Heart left ventricle (tissue), 16 donors: ENCODE measurements at regions not wholly inside any gene's neighbourhood (a gene's known extent, or its start where the extent isn't known, plus 50 kb on each side); places are given as distances from the start of the nearest gene placed in this dataset.

Source experiments
- ATAC-seq, 4 donors: fragments of 200-7000 bp; cut with Tn5 transposase; one replicate each; pipeline ENCODE4 v1.9.1; 2020 to 2022; ENCODE audit warnings: moderate library complexity in 4 of 4, mild to moderate bottlenecking in 3 of 4, moderate number of reproducible peaks in 1 of 4
- DNase-seq, 5 donors: peaks; one replicate each; pipeline ENCODE4 v3.0.0-alpha.2; 2020
- H3K27ac ChIP-seq, 12 donors: fragments of 200-600 bp; sonication (generic) in 4 of 12; one replicate each; pipeline versions ENCODE4 v1.5.0 to v1.8.0; 2016 to 2022; ENCODE audit warnings: mild to moderate bottlenecking in 2 of 12
- H3K27me3 ChIP-seq, 9 donors: fragments of 200-600 bp; sonication (generic) in 2 of 9; one replicate each; pipeline versions ENCODE4 v1.5.1 to v1.8.0; 2016 to 2022; ENCODE audit warnings: mild to moderate bottlenecking in 3 of 9
- H3K36me3 ChIP-seq, 9 donors: fragments of 200-600 bp; sonication (generic) in 2 of 9; one replicate each; pipeline versions ENCODE4 v1.5.0 to v1.8.0; 2018 to 2022; ENCODE audit warnings: mild to moderate bottlenecking in 2 of 9
- H3K4me1 ChIP-seq, 12 donors: fragments of 200-600 bp; sonication (generic) in 4 of 12; one replicate each; pipeline versions ENCODE4 v1.5.0 to v1.8.0; 2016 to 2022; ENCODE audit warnings: mild to moderate bottlenecking in 3 of 12
- H3K4me3 ChIP-seq, 12 donors: fragments of 200-600 bp; sonication (generic) in 4 of 12; one replicate each; pipeline versions ENCODE4 v1.5.0 to v1.8.0; 2017 to 2022; ENCODE audit warnings: mild to moderate bottlenecking in 9 of 12, moderate library complexity in 4 of 12
- H3K9me3 ChIP-seq, 12 donors: fragments of 200-600 bp; sonication (generic) in 4 of 12; one replicate each; pipeline versions ENCODE4 v1.5.0 to v1.8.0; 2016 to 2022; ENCODE audit warnings: mild to moderate bottlenecking in 1 of 12
- POLR2A ChIP-seq, 2 donors: fragments of 450-650 bp; IDR thresholded peaks; one replicate each; pipeline ENCODE4 v1.6.1; 2017; ENCODE audit warnings: antibody characterized with exemption in 2 of 2, mild to moderate bottlenecking in 2 of 2, moderate library complexity in 2 of 2
- WGBS, 4 donors: extraction: QIAGEN DNeasy Blood & Tissue Kit in 2 of 4; methylation state at CpG; one replicate each; pipeline versions ENCODE4 v1.1.5 to v1.1.7; 2013 to 2018; 5-methylcytosine and 5-hydroxymethylcytosine counted together
- intact Hi-C, 10 donors: fragments of 100-400 bp; cut with DNase I; formaldehyde crosslinking; loops; one replicate each; pipeline versions ENCODE4 v1.11.1 to v1.14.2; 2022
- TF ChIP-seq, protein P1 (sequence below), 12 donors: fragments of 200-600 bp; sonication (generic) in 4 of 12; IDR thresholded peaks; one replicate each; pipeline versions ENCODE4 v1.5.0 to v1.8.0; 2018 to 2022; ENCODE audit warnings: antibody characterized with exemption in 12 of 12, mild to moderate bottlenecking in 5 of 12
- donor health status: ischemic (EF 13 %, LVEDD 7.1; RV severe dilation, severe dysfunction).
- donor health status: healthy with polysubstance abuse.
- donor health status: DM: no; HTN: yes; CAD: no.
- donor health status: DM: no; HTN: no; CAD: no.
- donor health status: ischemic (EF 25% LVEDD 6.9; RV normal size, moderate dysfunction).
- donor health status: ischemic (EF 25% LVEDD 5.7; RV mildly dilated, moderate dysfunction).
- donor health status: healthy.
- donor health status: DM: yes; HTN: yes; CAD: no.
- donor health status: ischemic (EF 35%, LVEDD 5.7; RV mildly dilated, moderate dysfunction).
- donor health status: nonischemic (EF 11% LVEDD 7.7; RV severe dilation, severe dysfunction).
- donor health status: DM: yes; HTN: yes; CAD: no.
- donor health status: PGD.
- donor health status: ischemic (EF 29% LVEDD 5.4; RV normal size, mild dysfunction).
- donor health status: nonischemic (EF 23%, LVEDD 6.1; RV moderate dilation, normal function).

DNA sequence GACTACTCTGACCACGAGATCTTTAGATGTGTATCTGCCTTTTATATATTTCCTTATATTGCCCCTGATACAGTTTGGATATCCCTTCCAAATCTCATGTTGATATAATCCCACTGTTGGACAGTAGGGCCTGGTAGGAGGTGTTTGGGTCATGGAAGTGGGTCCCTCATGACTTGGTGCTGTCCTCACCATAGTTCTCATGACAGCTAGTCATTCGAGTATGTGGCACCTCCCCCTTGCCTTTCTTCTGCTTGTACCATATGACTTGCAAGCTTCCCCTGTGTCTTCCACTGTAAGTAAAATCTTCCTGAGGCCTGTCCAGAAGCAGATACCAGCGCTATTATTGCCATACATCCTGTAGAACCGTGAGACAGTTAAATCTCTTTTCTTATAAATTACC, 145.3 kb downstream of the ZNF518B start:
- Histone ChIP-seq H3K9me3 (no peaks in the 10 kb centered on the region), H3K4me3 (no peak overlapping the region), H3K4me1 (no peaks in the 10 kb centered on the region), H3K27ac (no peak overlapping the region), H3K36me3 (no peaks in the 10 kb centered on the region), H3K27me3 (no peaks in the 10 kb centered on the region)
- DNase-seq (no peak), ATAC-seq (no peak)
- intact Hi-C loops = no loop called here
- no peak for TF ChIP-seq POLR2A (IDR thresholded peaks at IDR 0.05)
- TF ChIP-seq, protein P1, sequence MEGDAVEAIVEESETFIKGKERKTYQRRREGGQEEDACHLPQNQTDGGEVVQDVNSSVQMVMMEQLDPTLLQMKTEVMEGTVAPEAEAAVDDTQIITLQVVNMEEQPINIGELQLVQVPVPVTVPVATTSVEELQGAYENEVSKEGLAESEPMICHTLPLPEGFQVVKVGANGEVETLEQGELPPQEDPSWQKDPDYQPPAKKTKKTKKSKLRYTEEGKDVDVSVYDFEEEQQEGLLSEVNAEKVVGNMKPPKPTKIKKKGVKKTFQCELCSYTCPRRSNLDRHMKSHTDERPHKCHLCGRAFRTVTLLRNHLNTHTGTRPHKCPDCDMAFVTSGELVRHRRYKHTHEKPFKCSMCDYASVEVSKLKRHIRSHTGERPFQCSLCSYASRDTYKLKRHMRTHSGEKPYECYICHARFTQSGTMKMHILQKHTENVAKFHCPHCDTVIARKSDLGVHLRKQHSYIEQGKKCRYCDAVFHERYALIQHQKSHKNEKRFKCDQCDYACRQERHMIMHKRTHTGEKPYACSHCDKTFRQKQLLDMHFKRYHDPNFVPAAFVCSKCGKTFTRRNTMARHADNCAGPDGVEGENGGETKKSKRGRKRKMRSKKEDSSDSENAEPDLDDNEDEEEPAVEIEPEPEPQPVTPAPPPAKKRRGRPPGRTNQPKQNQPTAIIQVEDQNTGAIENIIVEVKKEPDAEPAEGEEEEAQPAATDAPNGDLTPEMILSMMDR (IDR thresholded peaks at IDR 0.05) = no peak
- WGBS, 4 donors = 69 to 85% (median 74%) methylated on average over 4 of the region's 4 CpGs

DNA sequence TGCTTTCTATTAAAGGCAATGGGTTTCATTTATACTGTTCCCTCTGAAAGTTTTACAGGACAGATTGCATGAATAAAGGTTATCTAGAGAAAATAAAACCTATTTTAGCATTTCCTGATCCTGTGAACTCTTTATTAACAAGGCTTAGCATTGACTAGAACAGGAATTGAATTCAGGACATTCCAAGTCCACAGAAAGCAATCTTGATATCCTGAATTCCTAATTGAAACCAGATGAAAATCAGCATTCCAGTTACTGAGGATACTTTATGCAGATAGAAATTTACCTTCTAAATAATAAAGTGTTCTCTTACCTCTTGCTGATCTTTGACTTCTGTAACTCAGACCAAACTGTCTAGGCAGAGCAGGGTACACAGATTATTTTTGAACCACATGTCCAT, 151.4 kb downstream of the ZNF518B start:
- no peak for DNase-seq
- Histone ChIP-seq H3K27ac (no peak overlapping the region), H3K4me1 (no peaks in the 10 kb centered on the region), H3K9me3 (no peaks in the 10 kb centered on the region), H3K36me3 (no peaks in the 10 kb centered on the region), H3K4me3 (no peak overlapping the region), H3K27me3 (no peaks in the 10 kb centered on the region)
- no peak for ATAC-seq
- TF ChIP-seq, protein P1 (IDR thresholded peaks at IDR 0.05) = no peak
- TF ChIP-seq POLR2A (IDR thresholded peaks at IDR 0.05) = no peak
- intact Hi-C loops = no loop called here

DNA sequence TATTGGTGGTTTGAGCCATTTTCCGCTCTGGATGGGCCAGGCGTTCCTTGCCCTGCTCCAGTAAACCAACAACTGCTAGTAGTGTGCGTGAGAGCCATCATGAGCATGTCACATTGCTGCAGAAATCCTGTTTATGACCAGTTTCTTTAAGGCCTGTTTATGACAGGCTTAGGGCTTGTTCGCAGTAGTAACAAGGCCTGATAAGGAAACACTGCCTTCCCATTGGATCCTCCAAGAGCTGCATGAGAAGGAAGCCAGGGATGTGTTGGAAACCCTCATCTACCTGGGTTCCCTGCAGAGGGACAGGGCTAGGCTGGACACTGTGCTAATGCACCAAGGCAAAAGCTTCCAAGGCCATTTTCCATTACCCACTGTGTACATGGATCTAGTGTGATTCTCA, 153.9 kb downstream of the ZNF518B start:
- no peaks in the 10 kb centered on the region for H3K27me3 ChIP-seq
- no peaks in the 10 kb centered on the region for H3K9me3 ChIP-seq
- TF ChIP-seq POLR2A (IDR thresholded peaks at IDR 0.05) = no peak
- TF ChIP-seq, protein P1 (IDR thresholded peaks at IDR 0.05) = no peak
- H3K4me3 ChIP-seq = no peak overlapping the region
- no peak for DNase-seq
- H3K4me1 ChIP-seq = no peaks in the 10 kb centered on the region
- ATAC-seq = no peak
- intact Hi-C loops = no loop called here
- no peak overlapping the region for H3K27ac ChIP-seq
- H3K36me3 ChIP-seq = no peaks in the 10 kb centered on the region
- WGBS, 4 donors = 89 to 95% (median 93%) methylated on average over 4 of the region's 4 CpGs

DNA sequence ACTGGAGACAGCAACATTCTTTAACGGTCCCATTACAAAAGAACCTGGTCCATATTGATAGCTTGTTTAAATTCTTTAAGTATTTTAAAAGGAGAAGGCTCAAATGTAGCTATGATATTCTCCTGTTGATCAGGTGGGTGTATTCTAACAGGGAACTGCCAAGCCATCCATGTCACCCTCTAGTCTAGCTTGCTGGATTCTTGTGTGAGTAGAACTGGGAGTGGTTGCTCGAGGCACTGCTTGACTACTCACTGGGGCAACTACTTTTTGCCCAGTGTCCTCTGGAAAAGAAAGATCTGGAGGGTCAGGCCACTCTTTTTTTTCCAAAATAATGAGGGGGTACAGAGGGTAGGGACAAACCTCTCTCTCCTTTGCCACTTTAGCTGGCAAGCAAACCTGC, 155.1 kb downstream of the ZNF518B start:
- Histone ChIP-seq H3K4me3 (no peak overlapping the region), H3K27ac (no peak overlapping the region), H3K4me1 (peaks cover 0 to under 1% (median 0%) of the 10 kb centered on the region in 12 donors), H3K9me3 (no peaks in the 10 kb centered on the region), H3K27me3 (no peaks in the 10 kb centered on the region), H3K36me3 (no peaks in the 10 kb centered on the region)
- 76 to 82% (median 81%) methylated on average over 2 of the region's 2 CpGs for WGBS, 4 donors
- DNase-seq (no peak), ATAC-seq (no peak)
- intact Hi-C loops = no loop called here
- TF ChIP-seq, protein P1 (IDR thresholded peaks at IDR 0.05) = no peak
- TF ChIP-seq POLR2A (IDR thresholded peaks at IDR 0.05) = no peak
